ENCODE measurements at regions not wholly inside any gene's neighbourhood (a gene's known extent, or its start where the extent isn't known, plus 50 kb on each side); places are given as distances from the start of the nearest gene placed in this dataset.
A peak's percentile ranks its signal among the peaks of the same experiment; 100 is the strongest.
"Not testable (repeated sequence)": the region's sequence is repeated elsewhere in the genome, so short reads cannot be mapped to it uniquely, and the experiment has no call there.

DNA sequence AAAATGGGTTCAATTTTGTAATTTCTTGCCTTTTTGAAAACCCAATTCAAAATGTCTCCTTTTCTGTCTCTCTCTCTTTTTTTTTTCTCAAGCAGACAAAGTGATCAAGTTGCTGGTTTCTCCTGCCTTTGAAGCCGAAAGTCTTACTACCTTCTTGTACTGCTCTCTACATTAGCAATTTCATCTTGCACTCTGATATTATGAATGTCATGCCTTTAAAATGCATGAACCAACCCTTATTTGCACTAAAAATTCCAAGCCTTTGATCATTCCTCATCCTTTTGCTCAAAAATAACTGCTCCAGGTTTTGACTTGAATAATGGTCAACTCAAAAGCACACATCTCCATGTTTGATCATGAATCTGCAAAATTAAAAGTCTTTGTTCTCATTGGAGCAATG is 125.2 kb downstream of the CETN3 start:
- no peak for DNase-seq

- peak; percentile 32 for DNase-seq
These were observed 130.5 kb downstream of the CETN3 start for GRCh38 chr5:90279091-90279490.

DNA sequence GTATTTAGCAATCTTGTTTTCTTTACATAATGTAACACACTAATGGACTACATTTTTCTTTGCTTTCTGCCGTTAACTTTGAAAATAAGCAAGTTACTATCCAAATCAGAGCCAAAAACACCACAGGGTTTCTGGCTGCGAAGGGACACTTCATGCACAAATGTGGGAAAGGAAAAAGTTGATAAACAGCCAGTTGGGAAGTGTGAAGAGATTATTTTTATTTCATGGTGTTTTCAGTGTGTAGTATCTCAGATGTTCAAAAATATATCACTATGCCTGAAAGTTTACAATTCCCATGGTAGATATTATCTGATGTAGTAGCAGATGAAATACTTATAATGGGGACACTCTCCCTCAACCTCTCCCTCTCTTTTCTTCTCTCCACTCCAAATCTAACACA is 135.3 kb downstream of the CETN3 start:
- DNase-seq, result no peak

GRCh38 chr5:90267646-90268045 is 141.9 kb downstream of the CETN3 start:
- DNase-seq, result no peak

DNA sequence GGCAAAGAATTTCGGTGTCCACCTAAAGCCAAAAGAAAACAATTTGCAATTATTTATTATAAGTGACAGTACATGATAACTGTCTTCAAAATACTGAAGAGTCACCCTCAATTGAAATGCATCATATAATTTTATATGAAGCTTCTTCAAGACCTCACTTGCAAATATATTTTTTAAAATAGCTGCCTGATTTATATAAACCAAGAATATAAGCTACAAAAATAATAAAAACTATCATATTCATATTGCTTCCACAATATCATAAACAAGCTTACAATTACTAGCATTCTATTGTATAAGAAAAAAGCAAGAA is 144.1 kb downstream of the CETN3 start:
- no peak for DNase-seq

DNA sequence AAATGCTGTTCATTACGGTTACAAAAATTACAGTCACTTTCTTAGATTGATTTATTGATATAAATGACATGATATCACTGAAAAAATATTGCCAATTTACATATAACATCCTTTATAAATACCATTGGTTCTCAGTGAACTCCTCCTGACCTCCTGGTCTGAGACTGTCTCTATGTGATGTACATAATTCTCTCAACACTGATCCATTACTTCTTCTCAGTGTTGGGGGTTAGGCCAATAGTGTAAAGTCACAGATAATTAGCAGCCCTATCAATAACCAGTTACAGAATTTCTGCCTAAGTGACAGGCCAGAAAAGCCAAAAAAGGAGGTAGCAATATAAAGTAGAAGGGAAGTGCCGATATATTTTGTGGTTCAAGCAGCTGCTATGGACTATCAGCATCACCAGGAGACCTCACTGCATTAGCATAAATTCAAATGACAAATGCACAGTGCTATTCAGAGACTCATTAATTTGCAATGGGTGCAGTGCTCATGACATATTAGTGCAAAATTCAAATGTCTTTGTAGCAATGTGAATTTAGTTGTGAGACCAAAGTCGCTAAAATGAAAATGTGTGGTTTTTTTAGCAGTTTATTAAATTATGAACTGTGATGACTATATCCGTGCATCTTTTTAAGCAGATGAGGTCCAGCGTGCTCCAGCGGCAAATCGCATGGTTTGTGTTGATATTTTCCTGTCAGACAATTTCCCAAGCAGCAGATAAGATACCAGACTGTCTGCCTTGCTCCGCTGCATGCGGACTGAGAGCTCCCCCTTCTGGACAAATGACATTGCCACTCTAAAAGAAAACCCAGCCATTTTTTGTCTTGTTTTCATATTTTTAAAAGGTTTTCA is 144.6 kb downstream of the CETN3 start:
- DNase-seq, result peak; percentile 66

- DNase-seq, result no peak
These were observed 146.3 kb downstream of the CETN3 start for GRCh38 chr5:90263102-90263820.

DNA sequence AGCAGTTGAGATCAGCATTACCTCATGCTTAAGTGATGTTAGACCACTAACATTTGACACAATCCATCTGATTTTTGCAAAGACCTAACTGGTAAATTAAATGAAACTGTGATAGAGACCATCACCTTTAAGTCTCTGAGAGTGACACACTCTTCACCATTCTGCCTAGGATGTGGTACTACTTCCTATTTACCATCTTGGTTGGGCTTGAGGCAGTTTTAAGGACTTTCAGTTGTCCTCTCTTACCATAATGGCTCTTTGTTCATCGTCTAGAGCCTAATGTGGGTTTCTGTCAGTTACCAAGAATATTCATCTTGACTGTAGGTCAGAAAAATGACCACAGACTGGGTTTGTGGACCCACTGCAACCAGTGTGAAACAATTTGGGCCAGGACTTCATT is 158.1 kb downstream of the CETN3 start:
- no peak for DNase-seq

DNA sequence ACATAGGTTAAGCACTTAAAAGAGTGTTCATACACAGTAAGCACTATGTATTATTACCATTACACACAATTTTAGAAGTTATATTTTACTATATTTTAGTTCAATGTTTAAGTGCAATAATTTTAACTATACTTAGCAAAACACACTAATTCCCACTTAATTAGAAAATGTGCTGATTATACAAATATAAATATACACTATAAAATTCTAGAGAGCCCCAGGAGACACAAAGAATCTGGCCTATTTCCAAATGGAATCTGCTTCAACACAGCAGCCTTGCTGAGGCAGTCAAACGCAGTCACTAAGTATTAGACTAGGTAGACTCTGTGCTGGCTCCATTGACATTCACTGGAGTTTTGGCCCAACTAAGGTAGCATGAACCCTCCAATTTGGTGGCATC is 160.9 kb downstream of the CETN3 start:
- no peak for DNase-seq

- not testable (repeated sequence) for DNase-seq
These were observed 165.7 kb downstream of the CETN3 start for GRCh38 chr5:90243848-90244247.

DNA sequence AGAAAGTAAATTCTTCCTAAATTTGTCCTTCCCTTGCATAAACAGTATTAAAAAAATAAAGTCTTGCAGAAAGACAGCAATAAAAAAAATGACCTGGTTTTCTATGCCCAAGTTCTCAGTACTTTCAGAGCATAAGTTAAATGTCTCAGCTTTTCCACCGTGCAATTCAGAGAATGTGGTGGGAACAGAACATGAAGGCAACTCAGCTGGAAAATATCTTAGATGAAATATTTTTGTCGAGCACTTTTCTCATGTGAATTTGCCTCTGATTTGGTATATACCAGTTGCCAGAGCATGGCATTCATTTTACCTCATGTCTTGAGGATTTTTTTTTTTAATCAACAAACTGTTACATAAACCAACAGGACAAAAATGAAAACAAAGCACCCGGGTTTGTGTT is 176.1 kb downstream of the CETN3 start:
- peak; percentile 7 for DNase-seq

DNA sequence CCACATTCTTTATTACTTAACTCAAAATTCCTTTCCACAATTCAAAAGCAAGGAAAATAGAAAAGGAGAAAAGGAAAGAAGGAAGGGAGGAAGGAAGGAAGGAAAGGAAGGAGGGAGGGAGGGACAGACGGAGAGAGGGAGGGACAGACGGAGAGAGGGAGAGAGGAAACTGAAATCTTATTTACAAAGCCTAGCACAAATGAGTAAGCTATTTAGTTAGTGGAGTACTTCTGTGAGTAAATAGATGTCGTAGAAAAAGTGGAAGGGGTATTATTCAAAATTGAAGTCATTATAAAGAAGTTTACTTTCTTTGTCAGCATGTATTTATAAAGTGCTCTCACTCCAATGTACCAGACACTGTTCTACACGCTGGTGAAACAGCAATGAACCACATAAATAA is 177.9 kb downstream of the CETN3 start:
- DNase-seq, result no peak

DNA sequence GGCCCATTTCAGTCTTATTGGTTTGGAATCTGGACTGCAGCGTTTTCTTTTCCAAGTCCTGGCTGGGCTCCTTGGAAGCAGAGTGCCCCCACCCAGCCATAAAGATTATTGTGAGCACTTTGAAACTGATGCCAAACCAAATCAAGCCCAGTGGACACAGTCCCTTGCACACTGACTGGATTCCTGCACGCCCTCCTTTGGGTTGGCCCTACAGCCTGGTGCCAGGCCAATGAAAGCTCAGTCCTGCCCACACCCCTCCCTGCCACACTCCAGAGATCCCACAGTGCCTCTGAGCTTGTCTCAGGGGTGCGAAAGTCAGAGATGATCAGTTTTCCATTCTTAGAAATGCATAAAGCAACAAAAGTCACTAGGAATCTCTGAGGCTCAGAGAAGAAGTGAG is 181.9 kb downstream of the CETN3 start:
- DNase-seq, result no peak

- peak; percentile 14 for DNase-seq
These were observed 183.0 kb downstream of the CETN3 start for GRCh38 chr5:90226433-90227099.

DNA sequence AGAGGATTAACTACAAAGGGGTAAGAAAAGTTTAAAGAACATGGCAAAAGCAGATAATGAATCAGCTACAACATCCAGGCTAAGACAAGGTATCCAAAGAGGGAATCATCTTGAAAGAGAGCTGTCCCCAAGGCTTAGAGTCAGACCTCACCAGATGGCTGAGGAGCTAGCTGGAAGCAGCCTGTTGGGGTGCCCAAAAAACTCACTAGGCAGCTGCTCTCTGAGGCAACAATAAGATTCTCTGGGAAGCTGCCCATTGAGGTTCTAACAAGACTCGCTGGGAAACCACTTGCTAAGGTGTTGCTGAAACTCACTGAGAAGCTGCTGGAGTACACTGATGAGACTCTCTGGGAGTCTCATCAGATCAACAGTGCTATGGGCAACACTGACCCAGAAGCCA is 185.2 kb downstream of the CETN3 start:
- no peak for DNase-seq

DNA sequence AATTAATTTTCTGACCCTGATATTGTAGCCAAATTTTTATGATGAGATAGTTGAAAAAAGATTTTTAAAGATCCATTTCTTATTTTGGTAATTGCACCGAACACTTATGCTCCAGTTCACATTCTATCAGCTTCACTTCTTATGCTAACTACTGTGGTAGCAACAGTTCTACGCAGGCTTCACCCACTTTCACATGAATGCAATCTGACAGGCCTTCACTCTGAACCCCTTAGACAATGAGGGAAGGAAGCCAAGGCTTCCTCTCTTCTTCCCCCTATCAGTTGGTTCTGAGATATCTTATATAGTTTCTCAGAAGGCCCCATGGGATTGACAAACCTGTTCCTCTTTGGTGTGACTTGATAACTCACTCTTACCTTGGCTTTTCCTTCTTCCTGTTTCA is 185.8 kb downstream of the CETN3 start:
- no peak for DNase-seq

GRCh38 chr5:90221951-90222350 is 187.6 kb downstream of the CETN3 start:
- peak; percentile 66 for DNase-seq

GRCh38 chr5:90220554-90220953 is 189.0 kb downstream of the CETN3 start:
- DNase-seq, result no peak

GRCh38 chr5:90214991-90215390 is 194.6 kb downstream of the CETN3 start:
- DNase-seq, result peak; percentile 32

GRCh38 chr5:90208323-90208722 is 201.2 kb downstream of the CETN3 start:
- DNase-seq, result not testable (repeated sequence)

DNA sequence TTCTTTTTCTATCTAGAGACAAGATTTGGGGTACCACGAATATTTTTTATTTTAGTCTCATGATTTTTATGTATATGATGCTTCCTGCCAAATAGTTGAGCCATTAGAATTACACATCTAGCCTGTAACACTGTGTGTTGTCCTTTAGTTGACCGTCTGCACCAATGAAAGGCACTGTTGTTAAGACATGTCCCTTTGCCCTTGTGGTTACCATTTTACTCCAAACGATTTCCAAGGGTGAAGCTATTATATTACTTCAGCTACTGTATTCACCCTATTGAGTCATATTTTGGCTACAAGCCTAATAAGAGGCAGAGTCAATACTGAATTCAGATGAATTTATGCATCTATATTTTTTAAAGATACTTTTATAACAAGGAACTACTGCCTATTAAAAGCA is 207.6 kb downstream of the CETN3 start:
- DNase-seq, result peak; percentile 63

DNA sequence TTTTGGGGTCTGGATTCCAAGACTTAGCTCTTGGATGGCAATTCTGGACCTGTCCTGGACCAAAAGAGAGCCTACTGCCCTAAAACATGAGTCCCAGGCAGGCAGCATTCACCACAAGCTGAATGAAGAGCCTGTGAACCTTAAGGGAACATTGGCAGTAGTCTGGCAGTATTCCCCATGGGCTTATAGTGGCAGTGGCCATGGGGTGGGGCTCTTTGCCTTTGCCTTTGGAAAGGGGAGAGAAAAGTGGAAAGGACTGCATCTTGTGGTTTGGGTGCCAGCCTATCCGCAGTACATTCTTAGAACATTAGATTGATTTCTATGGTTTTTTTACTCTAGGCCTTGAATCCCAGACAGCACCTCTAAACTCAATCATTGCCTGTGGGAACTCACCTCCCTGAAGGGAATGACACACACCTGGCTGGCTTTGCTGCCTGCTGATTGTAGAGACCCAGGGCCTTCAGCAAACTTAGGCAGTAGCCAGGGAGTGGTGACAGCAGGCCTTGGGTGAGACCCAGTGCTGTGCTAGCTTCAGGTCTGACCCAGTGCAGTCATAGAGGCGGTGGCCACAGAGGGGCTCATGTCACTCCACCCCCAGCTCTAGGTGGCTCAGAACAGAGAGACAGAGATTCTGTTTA is 216.3 kb downstream of the CETN3 start:
- DNase-seq, result no peak

- DNase-seq, result no peak
These were observed 218.1 kb downstream of the CETN3 start for GRCh38 chr5:90191352-90192045.
